ENCODE measurements at regions not wholly inside any gene's neighbourhood (a gene's known extent, or its start where the extent isn't known, plus 50 kb on each side); places are given as distances from the start of the nearest gene placed in this dataset.

GRCh38 chr1:58282623-58283387 lies 263.7 kb downstream of the OMA1 start:
- no peaks in the 10 kb centered on the region for H3K27me3 ChIP-seq
- WGBS, 2 donors = 78 to 81% methylated on average over 7 of the region's 7 CpGs
- no peaks in the 10 kb centered on the region for H3K4me1 ChIP-seq
- DNase-seq (no peak), ATAC-seq (no peak)
- TF ChIP-seq CTCF (IDR thresholded peaks at IDR 0.05) (no peak), POLR2A (IDR thresholded peaks at IDR 0.05) (no peak)
- intact Hi-C loops (cut with DNase I) = no loop called here
- no peak overlapping the region for H3K27ac ChIP-seq
- no peaks in the 10 kb centered on the region for H3K9me3 ChIP-seq
- H3K36me3 ChIP-seq (replicated peaks in 1 of 2; ENCODE audit: insufficient read depth in 1 of 2, low read depth in 2 of 2) = no peaks in the 10 kb centered on the region
- H3K4me3 ChIP-seq = no peak overlapping the region

- no peaks in the 10 kb centered on the region for H3K4me1 ChIP-seq
Observed at GRCh38 chr1:58266242-58266641, 280.3 kb downstream of the OMA1 start.

GRCh38 chr1:58264462-58264861 lies 282.1 kb downstream of the OMA1 start:
- 34 to 50% methylated on average over 2 of the region's 2 CpGs for whole genome bisulfite sequencing, 2 donors
- no peak overlapping the region for H3K27ac ChIP-seq
- no peaks in the 10 kb centered on the region for H3K4me1 ChIP-seq
- no peaks in the 10 kb centered on the region for H3K9me3 ChIP-seq
- intact Hi-C loops (cut with DNase I) = no loop called here
- TF ChIP-seq POLR2A (IDR thresholded peaks at IDR 0.05) (no peak), CTCF (IDR thresholded peaks at IDR 0.05) (no peak)
- ATAC-seq = no peak
- DNase-seq = no peak
- H3K4me3 ChIP-seq = no peak overlapping the region
- H3K36me3 ChIP-seq (replicated peaks in 1 of 2; ENCODE audit: insufficient read depth in 1 of 2, low read depth in 2 of 2) = no peaks in the 10 kb centered on the region
- H3K27me3 ChIP-seq = no peaks in the 10 kb centered on the region

More at GRCh38 chr1:58266242-58266641, 280.3 kb downstream of the OMA1 start:
- H3K27ac ChIP-seq = no peak overlapping the region
- 53 to 57% methylated on average over 3 of the region's 3 CpGs for WGBS, 2 donors
- ATAC-seq (no peak), DNase-seq (no peak)
- H3K4me3 ChIP-seq = no peak overlapping the region
- H3K36me3 ChIP-seq (replicated peaks in 1 of 2; ENCODE audit: insufficient read depth in 1 of 2, low read depth in 2 of 2) = no peaks in the 10 kb centered on the region
- TF ChIP-seq POLR2A (IDR thresholded peaks at IDR 0.05) (no peak), CTCF (IDR thresholded peaks at IDR 0.05) (no peak)
- no peaks in the 10 kb centered on the region for H3K9me3 ChIP-seq
- intact Hi-C loops (cut with DNase I) = no loop called here
- no peaks in the 10 kb centered on the region for H3K27me3 ChIP-seq

GRCh38 chr1:58262702-58263101 lies 283.8 kb downstream of the OMA1 start:
- no peaks in the 10 kb centered on the region for H3K9me3 ChIP-seq
- DNase-seq = no peak
- 66 to 79% methylated on average over 2 of the region's 2 CpGs for WGBS, 2 donors
- H3K36me3 ChIP-seq (replicated peaks in 1 of 2; ENCODE audit: insufficient read depth in 1 of 2, low read depth in 2 of 2) = no peaks in the 10 kb centered on the region
- H3K4me3 ChIP-seq = no peak overlapping the region
- TF ChIP-seq CTCF (IDR thresholded peaks at IDR 0.05) (no peak), POLR2A (IDR thresholded peaks at IDR 0.05) (no peak)
- H3K27ac ChIP-seq = no peak overlapping the region
- no peak for ATAC-seq
- no peaks in the 10 kb centered on the region for H3K4me1 ChIP-seq
- no peaks in the 10 kb centered on the region for H3K27me3 ChIP-seq
- intact Hi-C loops (cut with DNase I) = no loop called here

- Histone ChIP-seq H3K9me3 (no peaks in the 10 kb centered on the region), H3K36me3 (replicated peaks in 1 of 2; ENCODE audit: insufficient read depth in 1 of 2, low read depth in 2 of 2) (no peaks in the 10 kb centered on the region), H3K27me3 (no peaks in the 10 kb centered on the region), H3K4me1 (no peaks in the 10 kb centered on the region), H3K27ac (no peak overlapping the region), H3K4me3 (no peak overlapping the region)
- ATAC-seq (no peak), DNase-seq (no peak)
- WGBS, 2 donors = 80 to 89% methylated on average over 10 of the region's 10 CpGs
- intact Hi-C loops (cut with DNase I) = no loop called here
- TF ChIP-seq CTCF (IDR thresholded peaks at IDR 0.05) (no peak), POLR2A (IDR thresholded peaks at IDR 0.05) (no peak)
Observed at GRCh38 chr1:58258082-58258481, 288.4 kb downstream of the OMA1 start.

Measured in body of pancreas (tissue), 4 donors.